ENCODE measurements at regions not wholly inside any gene's neighbourhood (a gene's known extent, or its start where the extent isn't known, plus 50 kb on each side); places are given as distances from the start of the nearest gene placed in this dataset.
A peak's percentile ranks its signal among the peaks of the same experiment; 100 is the strongest.

- no TSS peak for BruUV-seq (replicated peaks)
- intact Hi-C loops (cut with micrococcal nuclease; ENCODE audit: unreplicated experiment) = no loop called here
- Histone ChIP-seq H3K36me3 (ENCODE audit: control insufficient read depth in 2 of 2, insufficient read depth in 2 of 2, low read length in 1 of 2) (no peaks in the 10 kb centered on the region), H3K4me2 (ENCODE audit: control insufficient read depth, insufficient read depth) (no peak overlapping the region), H3K79me2 (ENCODE audit: control insufficient read depth, insufficient read depth, low read length) (no peaks in the 10 kb centered on the region), H3K9me3 (replicated peaks; ENCODE audit: control insufficient read depth, insufficient read depth, low read length) (no peaks in the 10 kb centered on the region), H3K4me1 (ENCODE audit: control insufficient read depth, insufficient read depth, low read length) (no peaks in the 10 kb centered on the region), H3K4me3 (no peak overlapping the region), H2AFZ (ENCODE audit: control insufficient read depth, low read depth, low read length) (no peak overlapping the region), H4K20me1 (ENCODE audit: control insufficient read depth, insufficient read depth) (no peaks in the 10 kb centered on the region), H3K27me3 (replicated peaks in 1 of 2; ENCODE audit: control insufficient read depth in 2 of 2, insufficient read depth in 2 of 2, low read length in 1 of 2) (no peaks in the 10 kb centered on the region), H3K9ac (ENCODE audit: control insufficient read depth, insufficient read depth, low read length) (no peak overlapping the region), H3K27ac (ENCODE audit: control insufficient read depth, insufficient read depth) (no peak overlapping the region)
- WGBS (ENCODE audit: insufficient coverage, insufficient replicate concordance, low lambda C conversion rate, missing lambda C conversion rate) = 19% methylated on average over 11 of the region's 11 CpGs
- ChIA-PET POLR2A (interaction anchor here (1.3 kb wide), 1 partner anchor 17 kb away, joined by 3 read pairs; no protein-coding TSS in a partner anchor), SMC1A (ENCODE audit: uncharacterized antibody, unreplicated experiment) (interaction anchor here (0.9 to 2.3 kb wide), 4 partner anchors 10 to 48 kb away, joined by 3 to 10 read pairs (median 4); no protein-coding TSS in a partner anchor), RAD21 (ENCODE audit: unreplicated experiment) (interaction anchor here (0.5 to 4.6 kb wide), 3 partner anchors 17 to 990 kb away, joined by 3 to 21 read pairs (median 5); no protein-coding TSS in a partner anchor), CTCF (interaction anchor here (0.8 to 1.5 kb wide), 5 partner anchors 10 to 395 kb away, joined by 3 to 5 read pairs (median 4); no protein-coding TSS in a partner anchor)
- DNase-seq (ENCODE audit: low read depth, low spot score) = no peak
- peak; percentile 56 for ATAC-seq
- in situ Hi-C loops (cut with MboI) = no loop called here
- no peak for FAIRE-seq
- peak; percentile 7; the same call in 1 of the 2 replicates for TF ChIP-seq SMC3 (IDR thresholded peaks at IDR 0.05; ENCODE audit: borderline replicate concordance, low read length)
- no peak for TF ChIP-seq MEF2B (IDR thresholded peaks at IDR 0.05; ENCODE audit: partially characterized antibody, poor library complexity, severe bottlenecking)
- TF ChIP-seq KLF5 (IDR thresholded peaks at IDR 0.05; ENCODE audit: partially characterized antibody) = no peak
- TF ChIP-seq ZBTB4 (CRISPR knock-in tag; IDR thresholded peaks at IDR 0.05) = no peak
- TF ChIP-seq ZNF24 (IDR thresholded peaks at IDR 0.05) = no peak
- no peak for TF ChIP-seq ETV6 (conservative IDR thresholded peaks at IDR 0.05 in 1 of 2, IDR thresholded peaks at IDR 0.05 in 1 of 2; ENCODE audit: borderline replicate concordance in 1 of 2, low read depth in 1 of 2)
- TF ChIP-seq DPF2 (IDR thresholded peaks at IDR 0.05) = no peak
- TF ChIP-seq YY1 (IDR thresholded peaks at IDR 0.05; ENCODE audit: low read depth, low read length) = peak; percentile 37
- TF ChIP-seq SMARCA5 (IDR thresholded peaks at IDR 0.05) = no peak
- peak; percentile 57; the same call in 1 of the 2 replicates for TF ChIP-seq CHD2 (IDR thresholded peaks at IDR 0.05; ENCODE audit: borderline replicate concordance, low read depth, low read length)
- no peak for TF ChIP-seq TARDBP (IDR thresholded peaks at IDR 0.05; ENCODE audit: borderline replicate concordance)
- TF ChIP-seq ZBED1 (IDR thresholded peaks at IDR 0.05; ENCODE audit: borderline replicate concordance) = peak; percentile 36; the same call in 1 of the 2 replicates
- no peak for TF ChIP-seq JUND (IDR thresholded peaks at IDR 0.05; ENCODE audit: low read depth, low read length)
- TF ChIP-seq BHLHE40 (IDR thresholded peaks at IDR 0.05; ENCODE audit: borderline replicate concordance in 1 of 2, low read depth in 2 of 2, low read length in 1 of 2) = no peak
- TF ChIP-seq ZNF384 (IDR thresholded peaks at IDR 0.05; ENCODE audit: borderline replicate concordance, low read depth, low read length) = peak; percentile 98
- TF ChIP-seq EED (IDR thresholded peaks at IDR 0.05; ENCODE audit: low read depth) = peak; percentile 52
- TF ChIP-seq ELK1 (IDR thresholded peaks at IDR 0.05; ENCODE audit: low read depth, low read length) = no peak
- no peak for TF ChIP-seq CEBPB (IDR thresholded peaks at IDR 0.05; ENCODE audit: borderline replicate concordance in 1 of 2, low read depth in 2 of 2, low read length in 2 of 2)
- peak; percentile 66 for TF ChIP-seq RAD21 (IDR thresholded peaks at IDR 0.05; ENCODE audit: insufficient read depth, low read depth, low read length)
Observed at GRCh38 chrX:115957862-115958490, 212.6 kb upstream of the AGTR2 start.

All from GM12878 (cell line).